ENCODE measurements at regions not wholly inside any gene's neighbourhood (a gene's known extent, or its start where the extent isn't known, plus 50 kb on each side); places are given as distances from the start of the nearest gene placed in this dataset.

DNA sequence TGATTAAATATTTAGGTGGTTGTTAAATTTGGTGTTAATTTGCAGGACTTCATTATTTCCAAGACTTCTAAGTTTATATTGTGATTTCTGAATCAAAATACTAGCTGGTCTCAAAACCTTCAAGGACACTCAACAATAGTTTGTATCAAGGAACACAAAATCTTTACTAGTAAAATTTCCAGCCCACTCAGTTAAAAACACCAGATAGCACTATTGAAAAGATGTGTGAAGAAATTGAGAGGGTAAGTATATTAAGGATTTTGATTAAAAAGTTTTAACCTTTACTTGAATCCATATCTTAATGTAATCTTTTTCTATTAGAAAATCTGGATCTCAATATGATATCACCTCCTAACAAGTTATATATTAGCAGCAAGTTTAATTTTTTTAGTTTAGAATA, 89.3 kb upstream of the UGT8 start:
- TF ChIP-seq, protein P1, sequence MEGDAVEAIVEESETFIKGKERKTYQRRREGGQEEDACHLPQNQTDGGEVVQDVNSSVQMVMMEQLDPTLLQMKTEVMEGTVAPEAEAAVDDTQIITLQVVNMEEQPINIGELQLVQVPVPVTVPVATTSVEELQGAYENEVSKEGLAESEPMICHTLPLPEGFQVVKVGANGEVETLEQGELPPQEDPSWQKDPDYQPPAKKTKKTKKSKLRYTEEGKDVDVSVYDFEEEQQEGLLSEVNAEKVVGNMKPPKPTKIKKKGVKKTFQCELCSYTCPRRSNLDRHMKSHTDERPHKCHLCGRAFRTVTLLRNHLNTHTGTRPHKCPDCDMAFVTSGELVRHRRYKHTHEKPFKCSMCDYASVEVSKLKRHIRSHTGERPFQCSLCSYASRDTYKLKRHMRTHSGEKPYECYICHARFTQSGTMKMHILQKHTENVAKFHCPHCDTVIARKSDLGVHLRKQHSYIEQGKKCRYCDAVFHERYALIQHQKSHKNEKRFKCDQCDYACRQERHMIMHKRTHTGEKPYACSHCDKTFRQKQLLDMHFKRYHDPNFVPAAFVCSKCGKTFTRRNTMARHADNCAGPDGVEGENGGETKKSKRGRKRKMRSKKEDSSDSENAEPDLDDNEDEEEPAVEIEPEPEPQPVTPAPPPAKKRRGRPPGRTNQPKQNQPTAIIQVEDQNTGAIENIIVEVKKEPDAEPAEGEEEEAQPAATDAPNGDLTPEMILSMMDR (IDR thresholded peaks at IDR 0.05), result no peak
- no peak for TF ChIP-seq POLR2A (IDR thresholded peaks at IDR 0.05)
